ENCODE measurements at regions not wholly inside any gene's neighbourhood (a gene's known extent, or its start where the extent isn't known, plus 50 kb on each side); places are given as distances from the start of the nearest gene placed in this dataset.

GRCh38 chr16:80489173-80489572 is 51.6 kb upstream of the DYNLRB2 start:
- 77% methylated on average over 1 of the region's 1 CpG; no CpG with 5 or more reads in 1 of the 2 experiments for WGBS, 2 experiments (ENCODE audit: insufficient coverage in 1 of 2, insufficient read length in 1 of 2)
- H3K4me3 Mint-ChIP-seq, result no peak overlapping the region
- DNase-seq, result no peak
- Histone ChIP-seq H3K9ac (ENCODE audit: extremely low read depth, low read length, poor library complexity, severe bottlenecking) (no peak overlapping the region), H3K4me1 (ENCODE audit: control insufficient read depth, insufficient read depth, low read length) (no peaks in the 10 kb centered on the region), H3K27me3 (ENCODE audit: control insufficient read depth, insufficient read depth, low read length, poor library complexity, severe bottlenecking) (no peaks in the 10 kb centered on the region), H3K27ac (ENCODE audit: low read depth, low read length) (no peak overlapping the region), H3K4me3 (ENCODE audit: low read length) (no peak overlapping the region), H3K36me3 (ENCODE audit: control insufficient read depth, insufficient read depth, low read length) (no peaks in the 10 kb centered on the region), H3K9me3 (ENCODE audit: control insufficient read depth, low read length) (no peaks in the 10 kb centered on the region)
- no peaks in the 10 kb centered on the region for H3K4me1 Mint-ChIP-seq
- no peaks in the 10 kb centered on the region for H3K36me3 Mint-ChIP-seq (ENCODE audit: low read depth)
- TF ChIP-seq CTCF (conservative IDR thresholded peaks at IDR 0.05), result no peak
- H3K9me3 Mint-ChIP-seq, result peaks cover 3% of the 10 kb centered on the region
- no peak overlapping the region for H3K27ac Mint-ChIP-seq
- no peaks in the 10 kb centered on the region for H3K27me3 Mint-ChIP-seq (ENCODE audit: insufficient read depth)

DNA sequence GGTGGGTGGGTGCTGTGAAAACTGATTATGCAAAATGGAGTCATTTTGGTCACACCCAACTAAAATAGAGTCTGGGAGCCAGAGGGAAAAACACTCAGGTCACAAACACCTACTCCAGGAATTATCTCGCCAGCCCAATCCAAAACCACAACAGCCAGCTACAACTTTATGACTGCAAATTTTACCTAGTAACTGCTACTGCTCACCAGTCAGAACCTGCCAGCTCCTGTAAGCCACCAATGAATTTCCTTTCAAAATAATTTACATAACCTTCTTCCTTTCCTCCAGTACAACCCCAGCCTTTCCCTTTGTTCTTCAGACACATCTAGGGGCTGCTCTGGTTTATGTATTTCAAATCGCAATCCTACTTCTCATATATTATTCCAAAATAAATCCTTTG is 52.6 kb upstream of the DYNLRB2 start:
- 84 to 100% methylated on average over 2 of the region's 2 CpGs for WGBS, 2 experiments (ENCODE audit: insufficient coverage in 1 of 2, insufficient read length in 1 of 2)
- no peaks in the 10 kb centered on the region for H3K27me3 ChIP-seq (ENCODE audit: control insufficient read depth, insufficient read depth, low read length, poor library complexity, severe bottlenecking)
- no peak for DNase-seq

DNA sequence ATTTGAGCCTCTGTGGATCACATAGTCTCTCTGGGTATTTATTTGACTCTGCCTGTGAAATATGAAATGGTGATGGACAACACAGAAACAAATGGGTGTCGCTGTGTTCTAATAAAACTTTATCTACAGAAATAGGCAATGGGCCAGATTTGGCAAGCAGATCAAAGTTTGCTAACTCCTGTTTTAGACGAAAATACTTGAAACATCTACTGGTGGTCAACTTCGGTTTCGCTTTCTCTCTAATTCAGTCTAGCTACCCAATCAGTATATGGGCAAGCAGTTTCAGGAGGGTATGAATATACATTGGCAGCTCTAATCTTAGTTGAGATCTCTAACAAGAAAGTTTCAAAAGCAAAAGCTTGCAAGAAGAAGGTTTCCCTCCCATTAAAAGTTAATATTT is 60.1 kb upstream of the DYNLRB2 start:
- H3K27ac ChIP-seq (ENCODE audit: low read depth, low read length), result no peak overlapping the region
- H3K9ac ChIP-seq (ENCODE audit: extremely low read depth, low read length, poor library complexity, severe bottlenecking), result no peak overlapping the region
- Mint-ChIP-seq H3K27me3 (ENCODE audit: insufficient read depth) (peaks cover 11% of the 10 kb centered on the region), H3K9me3 (no peaks in the 10 kb centered on the region), H3K27ac (no peak overlapping the region), H3K4me3 (no peak overlapping the region), H3K4me1 (no peaks in the 10 kb centered on the region), H3K36me3 (ENCODE audit: low read depth) (no peaks in the 10 kb centered on the region)
- 91 to 97% methylated on average over 4 of the region's 4 CpGs for WGBS, 2 experiments (ENCODE audit: insufficient coverage in 1 of 2, insufficient read length in 1 of 2)
- DNase-seq, result no peak
- no peaks in the 10 kb centered on the region for H3K36me3 ChIP-seq (ENCODE audit: control insufficient read depth, insufficient read depth, low read length)
- H3K27me3 ChIP-seq (ENCODE audit: control insufficient read depth, insufficient read depth, low read length, poor library complexity, severe bottlenecking), result peaks cover 8% of the 10 kb centered on the region
- H3K9me3 ChIP-seq (ENCODE audit: control insufficient read depth, low read length), result no peaks in the 10 kb centered on the region
- no peak overlapping the region for H3K4me3 ChIP-seq (ENCODE audit: low read length)
- TF ChIP-seq CTCF (conservative IDR thresholded peaks at IDR 0.05), result no peak
- H3K4me1 ChIP-seq (ENCODE audit: control insufficient read depth, insufficient read depth, low read length), result no peaks in the 10 kb centered on the region

More for the DNA sequence above, 52.6 kb upstream of the DYNLRB2 start:
- Histone ChIP-seq H3K9ac (ENCODE audit: extremely low read depth, low read length, poor library complexity, severe bottlenecking) (no peak overlapping the region), H3K27ac (ENCODE audit: low read depth, low read length) (no peak overlapping the region), H3K9me3 (ENCODE audit: control insufficient read depth, low read length) (no peaks in the 10 kb centered on the region), H3K4me3 (ENCODE audit: low read length) (no peak overlapping the region), H3K36me3 (ENCODE audit: control insufficient read depth, insufficient read depth, low read length) (no peaks in the 10 kb centered on the region), H3K4me1 (ENCODE audit: control insufficient read depth, insufficient read depth, low read length) (no peaks in the 10 kb centered on the region)
- Mint-ChIP-seq H3K27ac (no peak overlapping the region), H3K9me3 (no peaks in the 10 kb centered on the region), H3K4me1 (no peaks in the 10 kb centered on the region), H3K27me3 (ENCODE audit: insufficient read depth) (no peaks in the 10 kb centered on the region), H3K36me3 (ENCODE audit: low read depth) (no peaks in the 10 kb centered on the region), H3K4me3 (no peak overlapping the region)
- no peak for TF ChIP-seq CTCF (conservative IDR thresholded peaks at IDR 0.05)
